Epithelial cell of proximal tubule (primary cell): ENCODE measurements at regions not wholly inside any gene's neighbourhood (a gene's known extent, or its start where the extent isn't known, plus 50 kb on each side); places are given as distances from the start of the nearest gene placed in this dataset.

Experiments
- DNase-seq: peaks from one replicate; pipeline ENCODE4 v3.0.0-alpha.2; 2011; ENCODE audit warnings: low read depth
- H3K4me3 ChIP-seq: 2 replicates; pipeline ENCODE4 v1.5.1; 2011; ENCODE audit warnings: low read depth, mild to moderate bottlenecking, low read length
- TF ChIP-seq, protein P1 (sequence below): conservative IDR thresholded peaks from 2 replicates; pipeline ENCODE4 v1.5.1; 2012; ENCODE audit warnings: low read depth, mild to moderate bottlenecking, low read length

DNA sequence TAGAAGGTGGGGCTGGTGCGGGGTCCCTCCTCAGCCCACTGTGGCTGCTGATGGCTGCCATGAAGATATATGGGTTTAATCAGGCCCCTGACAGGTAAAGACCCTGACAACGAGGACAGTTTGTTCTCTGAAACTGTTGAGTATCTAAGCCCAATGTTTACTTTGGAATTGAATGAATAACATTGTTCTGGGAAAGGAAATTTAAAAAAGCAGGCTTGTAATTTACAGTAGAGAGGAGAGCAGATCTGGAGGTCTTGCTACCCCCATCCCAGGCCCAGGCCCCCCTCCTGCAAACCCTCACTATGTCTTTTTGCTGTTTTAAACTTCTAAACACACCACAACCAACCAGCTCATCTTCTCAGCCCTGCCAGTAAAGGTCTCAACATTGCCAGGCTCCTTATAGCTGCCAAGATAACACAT is 171.3 kb downstream of the CDC5L start:
- DNase-seq = no peak
- TF ChIP-seq, protein P1, sequence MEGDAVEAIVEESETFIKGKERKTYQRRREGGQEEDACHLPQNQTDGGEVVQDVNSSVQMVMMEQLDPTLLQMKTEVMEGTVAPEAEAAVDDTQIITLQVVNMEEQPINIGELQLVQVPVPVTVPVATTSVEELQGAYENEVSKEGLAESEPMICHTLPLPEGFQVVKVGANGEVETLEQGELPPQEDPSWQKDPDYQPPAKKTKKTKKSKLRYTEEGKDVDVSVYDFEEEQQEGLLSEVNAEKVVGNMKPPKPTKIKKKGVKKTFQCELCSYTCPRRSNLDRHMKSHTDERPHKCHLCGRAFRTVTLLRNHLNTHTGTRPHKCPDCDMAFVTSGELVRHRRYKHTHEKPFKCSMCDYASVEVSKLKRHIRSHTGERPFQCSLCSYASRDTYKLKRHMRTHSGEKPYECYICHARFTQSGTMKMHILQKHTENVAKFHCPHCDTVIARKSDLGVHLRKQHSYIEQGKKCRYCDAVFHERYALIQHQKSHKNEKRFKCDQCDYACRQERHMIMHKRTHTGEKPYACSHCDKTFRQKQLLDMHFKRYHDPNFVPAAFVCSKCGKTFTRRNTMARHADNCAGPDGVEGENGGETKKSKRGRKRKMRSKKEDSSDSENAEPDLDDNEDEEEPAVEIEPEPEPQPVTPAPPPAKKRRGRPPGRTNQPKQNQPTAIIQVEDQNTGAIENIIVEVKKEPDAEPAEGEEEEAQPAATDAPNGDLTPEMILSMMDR = no peak
- no peak overlapping the region for H3K4me3 ChIP-seq

DNA sequence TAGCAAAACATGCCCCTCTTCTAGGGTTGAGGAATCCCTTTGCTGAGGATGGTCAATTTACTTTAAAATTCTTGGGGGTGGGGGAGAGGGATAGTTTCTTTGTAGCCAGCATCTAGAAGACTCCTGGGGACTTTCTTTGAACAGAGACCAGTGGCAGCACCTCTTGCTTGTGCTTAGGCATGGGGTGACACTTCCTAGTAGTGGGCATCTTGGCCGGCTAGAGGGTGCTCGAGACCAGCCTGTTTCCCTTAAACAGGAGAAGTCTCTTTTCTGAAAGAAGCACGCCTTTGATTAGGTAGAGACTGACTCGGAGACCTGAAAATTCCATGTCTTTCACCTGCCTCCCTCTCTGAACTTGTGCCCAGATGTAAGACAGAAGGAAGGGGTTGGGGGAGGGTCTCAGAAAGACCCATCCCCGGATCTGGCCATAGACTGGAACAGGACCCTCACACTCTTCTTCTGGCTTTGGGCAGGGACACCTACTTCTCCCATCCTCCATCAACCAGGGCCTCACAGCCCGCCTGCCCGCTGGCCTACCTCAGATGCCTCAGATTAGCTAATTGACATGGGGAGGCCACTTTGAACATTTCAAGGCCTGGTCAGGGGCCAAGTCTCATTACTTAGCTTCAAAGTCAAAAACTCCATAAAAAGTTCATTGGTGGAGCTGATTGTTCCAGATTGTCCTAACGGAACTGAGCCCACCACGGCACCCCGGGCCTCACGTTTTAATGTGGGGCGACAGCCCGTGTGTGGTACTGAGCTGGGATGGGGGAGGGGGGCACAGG is 172.2 kb downstream of the CDC5L start:
- TF ChIP-seq, protein P1 = no peak
- no peak overlapping the region for H3K4me3 ChIP-seq
- no peak for DNase-seq

DNA sequence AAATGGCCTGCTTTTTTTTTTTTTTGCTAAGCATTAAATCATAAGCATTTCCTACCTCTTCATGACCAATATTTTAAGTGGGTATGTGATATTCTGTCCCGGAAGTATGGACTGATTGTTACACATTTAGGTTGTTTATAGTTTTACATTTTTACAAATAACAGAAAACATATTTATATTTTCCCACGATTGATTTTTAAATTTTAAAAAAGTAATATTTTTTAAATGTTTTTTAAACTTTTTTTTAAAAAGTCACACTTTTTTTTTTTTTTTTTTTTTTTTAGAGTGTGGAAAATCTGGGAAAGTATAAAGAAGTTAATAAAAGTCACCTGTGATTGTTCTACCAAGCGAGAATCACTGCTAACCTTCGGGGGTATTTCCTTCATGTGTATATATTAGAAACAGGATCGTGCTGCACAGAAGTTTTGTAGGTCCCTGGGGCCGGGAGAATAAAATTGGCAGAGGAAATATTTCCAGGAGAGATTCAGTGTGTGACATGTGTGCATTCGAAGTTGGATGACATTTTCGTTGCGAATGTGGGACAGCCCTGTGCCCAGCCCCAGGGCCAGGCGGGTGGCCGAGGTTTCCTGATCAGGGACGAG is 173.1 kb downstream of the CDC5L start:
- TF ChIP-seq, protein P1 = no peak

GRCh38 chr6:44561060-44561623 is 173.6 kb downstream of the CDC5L start:
- TF ChIP-seq, protein P1 = no peak
- H3K4me3 ChIP-seq = no peak overlapping the region
- DNase-seq = no peak

More for the DNA sequence above, 173.1 kb downstream of the CDC5L start:
- DNase-seq = no peak
- no peak overlapping the region for H3K4me3 ChIP-seq

DNA sequence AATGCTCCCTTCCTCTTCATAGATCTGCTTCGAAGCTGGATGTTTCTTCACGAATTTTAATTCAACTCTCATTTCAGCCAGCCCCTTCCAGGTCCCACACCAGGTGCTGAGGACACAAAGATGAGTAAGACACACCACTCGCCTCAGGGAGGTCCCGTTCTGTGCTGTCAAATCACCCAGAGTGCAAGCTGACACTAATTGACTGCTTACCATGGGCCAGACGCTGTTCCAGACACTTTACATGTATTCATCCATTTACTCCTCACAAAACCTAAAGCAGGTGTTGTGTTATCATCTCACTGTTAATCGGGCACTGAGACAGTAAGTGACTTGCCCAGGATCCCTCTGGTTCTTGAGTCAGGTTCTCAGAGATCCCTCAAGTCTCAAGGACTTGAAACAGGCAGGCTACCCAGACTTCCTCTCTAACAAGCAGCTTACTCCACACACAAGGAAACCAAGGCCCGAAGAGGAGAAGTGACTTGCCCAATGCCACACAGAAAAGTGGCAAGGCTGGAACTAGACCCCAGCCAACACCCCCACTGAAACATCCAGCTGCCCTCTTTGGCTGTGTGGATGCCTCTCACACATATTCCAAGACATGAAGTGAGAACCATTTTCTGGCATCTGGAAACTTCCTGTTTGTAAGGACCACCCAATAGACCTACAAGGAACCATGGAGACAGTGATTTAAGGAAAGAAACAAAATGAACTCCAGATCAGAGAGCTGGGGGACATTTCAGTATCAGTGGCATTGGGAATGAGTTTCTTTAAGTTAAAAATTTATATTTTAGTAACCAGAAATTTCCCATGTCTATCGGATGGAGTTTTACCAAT is 174.5 kb downstream of the CDC5L start:
- TF ChIP-seq, protein P1 = no peak
- DNase-seq = no peak
- no peak overlapping the region for H3K4me3 ChIP-seq

DNA sequence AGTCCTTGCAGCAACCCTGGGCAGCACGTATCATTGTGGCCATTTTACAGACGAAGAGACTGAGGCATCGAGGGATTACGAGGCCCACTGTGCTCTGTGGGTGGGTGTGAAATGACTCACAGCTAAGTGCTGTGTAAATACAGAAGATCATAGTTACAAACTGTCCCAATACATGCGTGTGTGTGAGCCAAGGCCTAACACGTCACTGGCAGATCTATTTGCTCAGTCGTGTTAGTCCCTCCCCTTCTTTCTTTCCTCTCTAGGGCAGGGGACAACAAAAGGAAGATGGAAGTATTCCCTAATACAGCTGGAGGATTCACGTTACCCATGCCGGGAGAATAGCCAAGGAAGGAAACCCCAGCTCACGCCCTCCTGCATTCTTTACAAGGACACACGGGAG is 175.9 kb downstream of the CDC5L start:
- no peak overlapping the region for H3K4me3 ChIP-seq
- DNase-seq = no peak
- TF ChIP-seq, protein P1 = no peak
